Thyroid gland (tissue), 4 donors: ENCODE measurements at regions not wholly inside any gene's neighbourhood (a gene's known extent, or its start where the extent isn't known, plus 50 kb on each side); places are given as distances from the start of the nearest gene placed in this dataset.
"Not testable (repeated sequence)": the region's sequence is repeated elsewhere in the genome, so short reads cannot be mapped to it uniquely, and the experiment has no call there.

Experiments used
- POLR2A ChIP-seq, 2 donors: fragments of 450-650 bp; IDR thresholded peaks; one replicate each; pipeline ENCODE4 v1.6.1; 2017; ENCODE audit warnings: antibody characterized with exemption in 2 of 2, mild to moderate bottlenecking in 2 of 2, moderate library complexity in 1 of 2
- TF ChIP-seq, protein P1 (sequence below), 6 experiments: fragments of 200-600 bp in 3 of 6; fragments of 450-650 bp in 3 of 6; sonication (generic) in 3 of 6; IDR thresholded peaks; one replicate each; pipeline ENCODE4 v1.5.1; 2016 to 2019; ENCODE audit warnings: antibody characterized with exemption in 6 of 6, mild to moderate bottlenecking in 2 of 6, inconsistent platforms in 1 of 6, moderate library complexity in 1 of 6

DNA sequence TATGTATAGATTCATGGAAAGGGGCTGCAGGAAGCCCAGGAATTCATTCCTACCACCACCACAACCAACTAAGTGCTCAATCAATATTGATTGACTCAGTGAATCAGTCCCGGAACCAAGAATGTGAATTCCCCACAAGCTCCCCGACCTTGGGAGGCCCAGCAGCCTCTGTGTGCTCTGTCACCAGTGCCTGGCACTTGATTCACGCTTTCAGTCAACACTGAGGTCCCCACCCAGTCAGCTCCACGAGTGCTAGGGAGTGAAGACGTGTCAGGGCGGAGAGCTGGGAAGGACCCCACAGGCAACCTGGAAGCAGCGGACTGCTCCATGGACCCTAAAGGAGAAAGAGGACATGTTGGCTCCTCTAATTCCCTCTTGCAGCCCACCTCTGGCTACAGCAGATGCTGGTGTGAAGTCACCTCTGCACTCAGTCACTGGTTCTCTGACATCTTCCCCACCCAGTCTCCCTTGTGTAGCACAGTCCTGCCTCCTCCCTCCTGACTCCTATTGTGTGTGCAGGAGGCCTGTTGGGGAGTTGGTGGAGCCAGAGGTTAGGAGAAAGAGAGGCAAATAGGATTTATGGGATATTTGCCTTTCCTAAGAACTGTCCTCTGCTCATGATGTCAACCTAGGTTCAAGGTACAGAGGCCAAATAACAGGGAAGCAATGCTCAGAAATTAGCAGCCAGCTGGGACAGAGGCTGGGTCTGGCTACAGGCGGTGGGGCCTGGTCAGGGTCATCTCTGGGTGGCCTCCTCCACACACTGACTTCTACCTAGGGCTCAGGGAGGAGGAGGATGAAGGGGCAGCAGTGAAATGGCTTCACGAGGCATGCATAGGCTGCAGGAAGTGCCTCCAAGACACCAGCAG, 88.2 kb downstream of the TRIM69 start:
- TF ChIP-seq, protein P1, sequence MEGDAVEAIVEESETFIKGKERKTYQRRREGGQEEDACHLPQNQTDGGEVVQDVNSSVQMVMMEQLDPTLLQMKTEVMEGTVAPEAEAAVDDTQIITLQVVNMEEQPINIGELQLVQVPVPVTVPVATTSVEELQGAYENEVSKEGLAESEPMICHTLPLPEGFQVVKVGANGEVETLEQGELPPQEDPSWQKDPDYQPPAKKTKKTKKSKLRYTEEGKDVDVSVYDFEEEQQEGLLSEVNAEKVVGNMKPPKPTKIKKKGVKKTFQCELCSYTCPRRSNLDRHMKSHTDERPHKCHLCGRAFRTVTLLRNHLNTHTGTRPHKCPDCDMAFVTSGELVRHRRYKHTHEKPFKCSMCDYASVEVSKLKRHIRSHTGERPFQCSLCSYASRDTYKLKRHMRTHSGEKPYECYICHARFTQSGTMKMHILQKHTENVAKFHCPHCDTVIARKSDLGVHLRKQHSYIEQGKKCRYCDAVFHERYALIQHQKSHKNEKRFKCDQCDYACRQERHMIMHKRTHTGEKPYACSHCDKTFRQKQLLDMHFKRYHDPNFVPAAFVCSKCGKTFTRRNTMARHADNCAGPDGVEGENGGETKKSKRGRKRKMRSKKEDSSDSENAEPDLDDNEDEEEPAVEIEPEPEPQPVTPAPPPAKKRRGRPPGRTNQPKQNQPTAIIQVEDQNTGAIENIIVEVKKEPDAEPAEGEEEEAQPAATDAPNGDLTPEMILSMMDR (IDR thresholded peaks at IDR 0.05), result not testable (repeated sequence)
- not testable (repeated sequence) for TF ChIP-seq POLR2A (IDR thresholded peaks at IDR 0.05)
